OCI-LY1 (cell line): ENCODE measurements at regions not wholly inside any gene's neighbourhood (a gene's known extent, or its start where the extent isn't known, plus 50 kb on each side); places are given as distances from the start of the nearest gene placed in this dataset.

Source experiments
- H2AFZ ChIP-seq: fragments of 200-600 bp; sonication (generic), shearing (Covaris generic); 2 replicates; pipeline ENCODE4 v1.6.0; 2014; ENCODE audit warnings: antibody characterized with exemption, mild to moderate bottlenecking, low read length
- H3F3A ChIP-seq: fragments of 200-600 bp; sonication (generic), shearing (Covaris generic); 2 replicates; pipeline ENCODE4 v1.6.0; 2014; ENCODE audit warnings: mild to moderate bottlenecking, antibody characterized with exemption, low read length, moderate library complexity; ENCODE audit not compliant: insufficient read depth
- H3K27ac ChIP-seq: fragments of 200-600 bp; sonication (generic); 2 replicates; pipeline ENCODE4 v1.5.1; 2014; ENCODE audit warnings: low read length, mixed run types, mild to moderate bottlenecking, low read depth; ENCODE audit not compliant: poor library complexity, severe bottlenecking
- H3K27me3 ChIP-seq: fragments of 200-600 bp; sonication (generic); 2 replicates; pipeline ENCODE4 v1.6.0; 2014; ENCODE audit warnings: antibody characterized with exemption, mild to moderate bottlenecking, low read length, moderate library complexity; ENCODE audit not compliant: insufficient read depth
- H3K36me3 ChIP-seq: fragments of 200-600 bp; sonication (generic); 2 replicates; pipeline ENCODE4 v1.6.1; 2014; ENCODE audit warnings: mild to moderate bottlenecking, antibody characterized with exemption, low read length, moderate library complexity, mixed read lengths; ENCODE audit not compliant: insufficient read depth
- H3K4me1 ChIP-seq: fragments of 200-600 bp; sonication (generic); 2 replicates; pipeline ENCODE4 v1.5.1; 2014; ENCODE audit warnings: mild to moderate bottlenecking, low read length, moderate library complexity; ENCODE audit not compliant: insufficient read depth, severe bottlenecking
- H3K4me2 ChIP-seq: fragments of 200-600 bp; sonication (generic), shearing (Covaris generic); 2 replicates; pipeline ENCODE4 v1.6.1; 2014; ENCODE audit warnings: low read length
- H3K4me3 ChIP-seq: fragments of 200-600 bp; sonication (generic); 2 replicates; pipeline ENCODE4 v1.5.1; 2014; ENCODE audit warnings: low read length, low read depth, mild to moderate bottlenecking, mixed read lengths; ENCODE audit not compliant: poor library complexity, severe bottlenecking
- H3K79me2 ChIP-seq: fragments of 200-600 bp; shearing (Covaris generic); 2 replicates; pipeline ENCODE4 v1.6.1; 2016; ENCODE audit warnings: mixed run types, low read length, mixed read lengths; ENCODE audit not compliant: insufficient read depth
- H3K9ac ChIP-seq: fragments of 200-600 bp; sonication (generic), shearing (Covaris generic); 2 replicates; pipeline ENCODE4 v1.6.1; 2014; ENCODE audit warnings: mild to moderate bottlenecking, low read length, mixed read lengths
- H3K9me2 ChIP-seq: fragments of 200-600 bp; sonication (generic), shearing (Covaris generic); 2 replicates; pipeline ENCODE4 v1.6.1; 2014; ENCODE audit warnings: low read depth, mild to moderate bottlenecking, low read length, mixed read lengths
- H3K9me3 ChIP-seq: fragments of 200-600 bp; shearing (Covaris generic); 2 replicates; pipeline ENCODE4 v1.6.1; 2014; ENCODE audit warnings: low read length, mixed read lengths
- H4K20me1 ChIP-seq: fragments of 200-600 bp; sonication (generic), shearing (Covaris generic); 2 replicates; pipeline ENCODE4 v1.6.0; 2016; ENCODE audit warnings: mild to moderate bottlenecking, low read length; ENCODE audit not compliant: insufficient read depth
- EZH2 ChIP-seq: fragments of 200-600 bp; sonication (generic), shearing (Covaris generic); IDR thresholded peaks from 2 replicates; pipeline ENCODE4 v1.8.0; 2017; ENCODE audit warnings: borderline replicate concordance, mixed run types, mild to moderate bottlenecking, antibody characterized with exemption, low read length, moderate library complexity, mixed read lengths
- TF ChIP-seq, protein P1 (sequence below): fragments of 200-600 bp; sonication (generic), shearing (Covaris generic); IDR thresholded peaks from 2 replicates; pipeline ENCODE4 v1.5.1; 2017; ENCODE audit warnings: mild to moderate bottlenecking, antibody characterized with exemption, low read length, moderate library complexity, mixed read lengths

DNA sequence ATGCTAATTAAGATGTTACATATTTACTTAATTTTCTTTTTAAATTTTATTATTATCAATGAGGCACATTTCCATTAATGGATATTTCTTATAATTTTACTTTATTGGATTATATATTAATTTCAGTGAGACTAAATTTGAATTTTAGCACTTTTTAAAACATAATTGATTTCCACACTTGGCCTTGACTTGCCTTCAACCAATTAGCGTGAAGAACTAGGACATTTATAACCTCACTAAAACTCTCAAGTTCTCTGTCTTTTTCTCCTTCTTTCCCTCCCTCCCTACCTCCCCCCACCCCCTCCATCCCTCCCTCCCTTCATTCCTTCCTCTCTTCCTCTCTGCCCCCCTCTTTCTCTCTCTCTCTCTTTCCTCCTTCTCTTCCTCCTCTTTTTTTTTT is 1618.1 kb downstream of the C4orf33 start:
- H4K20me1 ChIP-seq: no peaks in the 10 kb centered on the region
- H3K27ac ChIP-seq: no peak overlapping the region
- H3K27me3 ChIP-seq: no peaks in the 10 kb centered on the region
- no peaks in the 10 kb centered on the region for H3F3A ChIP-seq
- H3K9me2 ChIP-seq: no peaks in the 10 kb centered on the region
- no peak overlapping the region for H2AFZ ChIP-seq
- no peaks in the 10 kb centered on the region for H3K4me1 ChIP-seq
- no peaks in the 10 kb centered on the region for H3K9me3 ChIP-seq
- H3K4me2 ChIP-seq: no peak overlapping the region
- H3K9ac ChIP-seq: no peak overlapping the region
- no peaks in the 10 kb centered on the region for H3K79me2 ChIP-seq
- H3K36me3 ChIP-seq: no peaks in the 10 kb centered on the region
- TF ChIP-seq, protein P1, sequence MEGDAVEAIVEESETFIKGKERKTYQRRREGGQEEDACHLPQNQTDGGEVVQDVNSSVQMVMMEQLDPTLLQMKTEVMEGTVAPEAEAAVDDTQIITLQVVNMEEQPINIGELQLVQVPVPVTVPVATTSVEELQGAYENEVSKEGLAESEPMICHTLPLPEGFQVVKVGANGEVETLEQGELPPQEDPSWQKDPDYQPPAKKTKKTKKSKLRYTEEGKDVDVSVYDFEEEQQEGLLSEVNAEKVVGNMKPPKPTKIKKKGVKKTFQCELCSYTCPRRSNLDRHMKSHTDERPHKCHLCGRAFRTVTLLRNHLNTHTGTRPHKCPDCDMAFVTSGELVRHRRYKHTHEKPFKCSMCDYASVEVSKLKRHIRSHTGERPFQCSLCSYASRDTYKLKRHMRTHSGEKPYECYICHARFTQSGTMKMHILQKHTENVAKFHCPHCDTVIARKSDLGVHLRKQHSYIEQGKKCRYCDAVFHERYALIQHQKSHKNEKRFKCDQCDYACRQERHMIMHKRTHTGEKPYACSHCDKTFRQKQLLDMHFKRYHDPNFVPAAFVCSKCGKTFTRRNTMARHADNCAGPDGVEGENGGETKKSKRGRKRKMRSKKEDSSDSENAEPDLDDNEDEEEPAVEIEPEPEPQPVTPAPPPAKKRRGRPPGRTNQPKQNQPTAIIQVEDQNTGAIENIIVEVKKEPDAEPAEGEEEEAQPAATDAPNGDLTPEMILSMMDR: no peak
- no peak for TF ChIP-seq EZH2
- no peak overlapping the region for H3K4me3 ChIP-seq

DNA sequence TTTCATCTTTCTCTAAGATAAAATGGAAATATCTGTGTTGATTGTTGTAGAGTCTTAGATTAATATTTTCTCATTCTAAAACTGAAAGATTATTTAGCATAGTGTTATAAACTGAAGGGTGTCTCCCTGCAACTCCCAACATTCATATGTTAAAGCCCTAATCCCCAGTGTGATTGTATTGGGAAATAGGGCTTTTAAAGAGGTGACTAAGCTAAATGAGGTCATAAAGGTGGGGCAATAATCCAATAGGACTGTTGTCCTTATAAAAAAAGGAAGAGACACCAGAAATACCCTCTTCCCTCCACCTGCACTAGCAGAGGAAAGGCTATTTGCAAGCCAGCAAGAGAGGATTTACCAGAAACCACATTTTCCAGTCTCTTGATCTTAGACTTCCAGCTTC is 1626.4 kb downstream of the C4orf33 start:
- no peaks in the 10 kb centered on the region for H3F3A ChIP-seq
- H3K4me2 ChIP-seq: no peak overlapping the region
- H3K27me3 ChIP-seq: no peaks in the 10 kb centered on the region
- H3K27ac ChIP-seq: no peak overlapping the region
- H3K36me3 ChIP-seq: no peaks in the 10 kb centered on the region
- H3K79me2 ChIP-seq: no peaks in the 10 kb centered on the region
- no peaks in the 10 kb centered on the region for H3K9me2 ChIP-seq
- no peak for TF ChIP-seq EZH2
- TF ChIP-seq, protein P1: no peak
- H3K9me3 ChIP-seq: peaks cover 2% of the 10 kb centered on the region; the same call in 1 of the 2 replicates
- H2AFZ ChIP-seq: no peak overlapping the region
- no peak overlapping the region for H3K4me3 ChIP-seq
- no peak overlapping the region for H3K9ac ChIP-seq
- H3K4me1 ChIP-seq: no peaks in the 10 kb centered on the region
- H4K20me1 ChIP-seq: no peaks in the 10 kb centered on the region

DNA sequence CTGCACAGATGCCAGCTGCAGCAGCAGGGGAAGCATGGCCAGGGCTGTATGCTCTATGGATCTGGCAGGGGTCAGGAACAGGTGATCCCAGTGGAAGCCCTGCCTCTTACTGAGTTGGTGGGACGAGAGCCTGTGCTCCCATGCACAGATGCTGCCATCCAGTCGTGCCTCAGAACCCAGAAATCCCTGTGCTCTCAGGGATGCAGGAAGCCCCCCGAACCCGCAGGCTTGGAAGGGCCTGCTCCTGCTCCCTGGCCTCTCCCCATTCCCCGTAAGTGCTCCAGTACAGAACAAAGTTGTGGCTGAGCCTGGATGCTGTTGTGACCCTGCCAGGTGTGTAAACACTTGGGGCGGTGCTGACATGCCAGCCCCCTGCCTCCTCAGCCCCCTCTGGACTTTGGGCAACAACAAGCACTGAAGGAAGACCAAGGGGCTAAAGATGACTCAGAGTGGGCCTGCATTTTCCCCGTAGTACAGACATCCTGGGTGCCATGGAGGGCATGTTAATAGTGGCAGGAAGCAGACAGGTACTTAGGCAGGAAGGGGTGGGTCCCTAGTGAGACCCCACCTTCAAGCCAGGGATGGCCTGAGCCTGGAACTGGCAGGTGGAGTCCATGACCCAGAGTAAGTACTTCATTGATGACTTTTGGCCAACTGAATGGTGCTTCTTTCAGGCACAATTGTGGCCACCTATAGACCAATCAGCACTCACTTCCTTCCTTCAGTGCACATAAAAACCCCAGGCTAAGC is 1640.7 kb downstream of the C4orf33 start:
- Histone ChIP-seq H3K4me3 (no peak overlapping the region), H4K20me1 (no peaks in the 10 kb centered on the region), H3K79me2 (no peaks in the 10 kb centered on the region), H3K27me3 (no peaks in the 10 kb centered on the region), H3K9me2 (no peaks in the 10 kb centered on the region), H3K4me2 (no peak overlapping the region), H3K4me1 (no peaks in the 10 kb centered on the region), H3K27ac (no peak overlapping the region), H3K36me3 (no peaks in the 10 kb centered on the region; the same call in 1 of the 2 replicates), H3F3A (no peaks in the 10 kb centered on the region), H2AFZ (no peak overlapping the region), H3K9ac (no peak overlapping the region), H3K9me3 (peaks cover 14% of the 10 kb centered on the region; the same call in 1 of the 2 replicates)
- TF ChIP-seq EZH2: no peak
- TF ChIP-seq, protein P1: no peak
